ENCODE measurements at regions not wholly inside any gene's neighbourhood (a gene's known extent, or its start where the extent isn't known, plus 50 kb on each side); places are given as distances from the start of the nearest gene placed in this dataset.
"Not testable (repeated sequence)": the region's sequence is repeated elsewhere in the genome, so short reads cannot be mapped to it uniquely, and the experiment has no call there.

GRCh38 chr11:29125606-29126005 lies 891.2 kb downstream of the KCNA4 start:
- H3K27me3 ChIP-seq: no peaks in the 10 kb centered on the region
- DNase-seq: no peak

GRCh38 chr11:29124470-29124869 lies 892.4 kb downstream of the KCNA4 start:
- no peaks in the 10 kb centered on the region for H3K36me3 ChIP-seq
- no peaks in the 10 kb centered on the region for H3K27me3 ChIP-seq
- DNase-seq: no peak
- no peaks in the 10 kb centered on the region for H3K4me1 ChIP-seq
- H3K9me3 ChIP-seq (replicated peaks): no peaks in the 10 kb centered on the region
- no peak overlapping the region for H3K27ac ChIP-seq
- H3K4me3 ChIP-seq: no peak overlapping the region

More at GRCh38 chr11:29125606-29126005, 891.2 kb downstream of the KCNA4 start:
- no peaks in the 10 kb centered on the region for H3K9me3 ChIP-seq (replicated peaks)
- H3K27ac ChIP-seq: no peak overlapping the region
- no peak overlapping the region for H3K4me3 ChIP-seq
- H3K36me3 ChIP-seq: no peaks in the 10 kb centered on the region
- no peaks in the 10 kb centered on the region for H3K4me1 ChIP-seq

GRCh38 chr11:29119707-29120618 lies 896.9 kb downstream of the KCNA4 start:
- no peaks in the 10 kb centered on the region for H3K4me1 ChIP-seq
- no peaks in the 10 kb centered on the region for H3K36me3 ChIP-seq
- no peak overlapping the region for H3K27ac ChIP-seq
- no peaks in the 10 kb centered on the region for H3K9me3 ChIP-seq (replicated peaks)
- H3K4me3 ChIP-seq: no peak overlapping the region
- no peaks in the 10 kb centered on the region for H3K27me3 ChIP-seq
- peak in 1 of 2 experiments; percentile 2 for DNase-seq

GRCh38 chr11:29119116-29119515 lies 897.7 kb downstream of the KCNA4 start:
- Histone ChIP-seq H3K27ac (no peak overlapping the region), H3K9me3 (replicated peaks) (no peaks in the 10 kb centered on the region), H3K4me1 (no peaks in the 10 kb centered on the region), H3K36me3 (no peaks in the 10 kb centered on the region), H3K27me3 (no peaks in the 10 kb centered on the region), H3K4me3 (no peak overlapping the region)
- no peak for DNase-seq

- no peaks in the 10 kb centered on the region for H3K27me3 ChIP-seq
- no peak for DNase-seq
- H3K9me3 ChIP-seq (replicated peaks): no peaks in the 10 kb centered on the region
- H3K4me1 ChIP-seq: no peaks in the 10 kb centered on the region
- no peaks in the 10 kb centered on the region for H3K36me3 ChIP-seq
- H3K27ac ChIP-seq: no peak overlapping the region
- H3K4me3 ChIP-seq: no peak overlapping the region
Observed at GRCh38 chr11:29100967-29101366, 915.9 kb downstream of the KCNA4 start.

GRCh38 chr11:29095821-29096220 lies 921.0 kb downstream of the KCNA4 start:
- H3K27ac ChIP-seq: no peak overlapping the region
- no peaks in the 10 kb centered on the region for H3K27me3 ChIP-seq
- H3K4me3 ChIP-seq: no peak overlapping the region
- H3K36me3 ChIP-seq: no peaks in the 10 kb centered on the region
- H3K4me1 ChIP-seq: peaks cover 13% of the 10 kb centered on the region
- DNase-seq: no peak
- H3K9me3 ChIP-seq (replicated peaks): no peaks in the 10 kb centered on the region

- no peaks in the 10 kb centered on the region for H3K9me3 ChIP-seq (replicated peaks)
- H3K27me3 ChIP-seq: no peaks in the 10 kb centered on the region
- no peak overlapping the region for H3K27ac ChIP-seq
- H3K4me3 ChIP-seq: no peak overlapping the region
- H3K36me3 ChIP-seq: no peaks in the 10 kb centered on the region
- H3K4me1 ChIP-seq: peaks cover 13% of the 10 kb centered on the region
- DNase-seq: peak in 1 of 2 experiments; percentile 1
Observed at GRCh38 chr11:29093416-29094120, 923.3 kb downstream of the KCNA4 start.

GRCh38 chr11:29087200-29087812 lies 929.5 kb downstream of the KCNA4 start:
- Histone ChIP-seq H3K4me3 (no peak overlapping the region), H3K9me3 (replicated peaks) (no peaks in the 10 kb centered on the region), H3K4me1 (no peaks in the 10 kb centered on the region), H3K36me3 (no peaks in the 10 kb centered on the region), H3K27me3 (no peaks in the 10 kb centered on the region), H3K27ac (no peak overlapping the region)
- DNase-seq: no peak

GRCh38 chr11:29075726-29076125 lies 941.1 kb downstream of the KCNA4 start:
- no peak for DNase-seq
- H3K36me3 ChIP-seq: no peaks in the 10 kb centered on the region
- no peak overlapping the region for H3K4me3 ChIP-seq
- no peaks in the 10 kb centered on the region for H3K9me3 ChIP-seq (replicated peaks)
- no peak overlapping the region for H3K27ac ChIP-seq
- H3K27me3 ChIP-seq: no peaks in the 10 kb centered on the region
- H3K4me1 ChIP-seq: no peaks in the 10 kb centered on the region

- Histone ChIP-seq H3K4me3 (no peak overlapping the region), H3K9me3 (replicated peaks) (no peaks in the 10 kb centered on the region)
- DNase-seq: no peak
Observed at GRCh38 chr11:29063630-29064361, 953.0 kb downstream of the KCNA4 start.

GRCh38 chr11:29061452-29061851 lies 953.3 kb downstream of the METTL15 start:
- Histone ChIP-seq H3K36me3 (no peaks in the 10 kb centered on the region), H3K27ac (no peak overlapping the region), H3K4me1 (no peaks in the 10 kb centered on the region), H3K4me3 (no peak overlapping the region), H3K27me3 (no peaks in the 10 kb centered on the region), H3K9me3 (replicated peaks) (no peaks in the 10 kb centered on the region)
- DNase-seq: no peak

More at GRCh38 chr11:29063630-29064361, 953.0 kb downstream of the KCNA4 start:
- no peak overlapping the region for H3K27ac ChIP-seq
- no peaks in the 10 kb centered on the region for H3K4me1 ChIP-seq
- H3K36me3 ChIP-seq: no peaks in the 10 kb centered on the region
- H3K27me3 ChIP-seq: no peaks in the 10 kb centered on the region

GRCh38 chr11:29056487-29056886 lies 948.3 kb downstream of the METTL15 start:
- H3K27ac ChIP-seq; H3K4me1 ChIP-seq; H3K36me3 ChIP-seq; H3K9me3 ChIP-seq (replicated peaks); H3K4me3 ChIP-seq; DNase-seq; H3K27me3 ChIP-seq: not testable (repeated sequence)

- Histone ChIP-seq H3K36me3 (no peaks in the 10 kb centered on the region), H3K27ac (no peak overlapping the region), H3K9me3 (replicated peaks) (no peaks in the 10 kb centered on the region), H3K27me3 (no peaks in the 10 kb centered on the region), H3K4me3 (no peak overlapping the region), H3K4me1 (no peaks in the 10 kb centered on the region)
- no peak for DNase-seq
Observed at GRCh38 chr11:29051935-29052334, 943.7 kb downstream of the METTL15 start.

GRCh38 chr11:29050962-29051361 lies 942.8 kb downstream of the METTL15 start:
- not testable (repeated sequence) for DNase-seq; H3K36me3 ChIP-seq; H3K4me3 ChIP-seq; H3K4me1 ChIP-seq; H3K27ac ChIP-seq; H3K9me3 ChIP-seq (replicated peaks); H3K27me3 ChIP-seq
